Neutrophil (primary cell): ENCODE measurements at regions not wholly inside any gene's neighbourhood (a gene's known extent, or its start where the extent isn't known, plus 50 kb on each side); places are given as distances from the start of the nearest gene placed in this dataset.

ENCODE experiments used
- H3K27ac ChIP-seq: fragments of 200-600 bp; sonication (generic); 2 replicates; pipeline ENCODE4 v1.5.1; 2016; ENCODE audit warnings: mild to moderate bottlenecking, moderate library complexity
- H3K27me3 ChIP-seq: fragments of 200-600 bp; sonication (generic); 2 replicates; pipeline ENCODE4 v1.6.0; 2016; ENCODE audit warnings: mild to moderate bottlenecking
- H3K36me3 ChIP-seq: fragments of 200-600 bp; sonication (generic); 2 replicates; pipeline ENCODE4 v1.5.1; 2017
- H3K4me1 ChIP-seq, 2 experiments: fragments of 200-600 bp in 1 of 2; sonication (generic) in 1 of 2; 1 replicate in 1 of 2; 2 replicates in 1 of 2; pipeline versions ENCODE4 v1.5.1 to v1.6.1; 2013 to 2016; ENCODE audit warnings: low read depth in 1 of 2, low read length in 1 of 2, mild to moderate bottlenecking in 1 of 2, moderate library complexity in 1 of 2; ENCODE audit not compliant: control insufficient read depth in 1 of 2, insufficient read depth in 1 of 2
- H3K4me3 ChIP-seq, 2 experiments: fragments of 200-600 bp in 1 of 2; sonication (generic) in 1 of 2; 1 replicate in 1 of 2; 2 replicates in 1 of 2; pipeline ENCODE4 v1.5.1; 2013 to 2016; ENCODE audit warnings: low read depth in 1 of 2, low read length in 1 of 2, mild to moderate bottlenecking in 1 of 2, moderate library complexity in 1 of 2
- H3K9me3 ChIP-seq: fragments of 200-600 bp; sonication (generic); 2 replicates; pipeline ENCODE4 v1.5.1; 2016
- CTCF ChIP-seq: fragments of 200-600 bp; sonication (generic); IDR thresholded peaks from 2 replicates; pipeline ENCODE4 v1.5.1; 2016; ENCODE audit warnings: antibody characterized with exemption

GRCh38 chr5:39570403-39571027 lies 145.7 kb upstream of the DAB2 start:
- H3K36me3 ChIP-seq, result no peaks in the 10 kb centered on the region
- no peak for TF ChIP-seq CTCF
- H3K4me3 ChIP-seq, result no peak overlapping the region

GRCh38 chr5:39569857-39570256 lies 145.1 kb upstream of the DAB2 start:
- H3K36me3 ChIP-seq, result no peaks in the 10 kb centered on the region
- no peak overlapping the region for H3K27ac ChIP-seq
- no peak for TF ChIP-seq CTCF
- H3K4me1 ChIP-seq, result no peaks in the 10 kb centered on the region
- no peak overlapping the region for H3K4me3 ChIP-seq
- no peaks in the 10 kb centered on the region for H3K27me3 ChIP-seq
- no peaks in the 10 kb centered on the region for H3K9me3 ChIP-seq

More at GRCh38 chr5:39570403-39571027, 145.7 kb upstream of the DAB2 start:
- H3K9me3 ChIP-seq, result no peaks in the 10 kb centered on the region
- H3K4me1 ChIP-seq, result no peaks in the 10 kb centered on the region
- H3K27me3 ChIP-seq, result no peaks in the 10 kb centered on the region
- no peak overlapping the region for H3K27ac ChIP-seq

GRCh38 chr5:39566891-39567290 lies 142.1 kb upstream of the DAB2 start:
- Histone ChIP-seq H3K27me3 (no peaks in the 10 kb centered on the region), H3K4me3 (no peak overlapping the region), H3K9me3 (no peaks in the 10 kb centered on the region), H3K27ac (no peak overlapping the region), H3K36me3 (no peaks in the 10 kb centered on the region), H3K4me1 (no peaks in the 10 kb centered on the region)
- no peak for TF ChIP-seq CTCF

- Histone ChIP-seq H3K9me3 (no peaks in the 10 kb centered on the region), H3K36me3 (no peaks in the 10 kb centered on the region), H3K4me3 (no peak overlapping the region), H3K27me3 (no peaks in the 10 kb centered on the region), H3K27ac (no peak overlapping the region), H3K4me1 (no peaks in the 10 kb centered on the region)
- no peak for TF ChIP-seq CTCF
Measured at GRCh38 chr5:39566029-39566428, 141.2 kb upstream of the DAB2 start.

GRCh38 chr5:39561421-39561820 lies 136.6 kb upstream of the DAB2 start:
- Histone ChIP-seq H3K9me3 (no peaks in the 10 kb centered on the region), H3K36me3 (no peaks in the 10 kb centered on the region), H3K27me3 (no peaks in the 10 kb centered on the region), H3K4me1 (no peaks in the 10 kb centered on the region), H3K4me3 (no peak overlapping the region), H3K27ac (no peak overlapping the region)
- TF ChIP-seq CTCF, result no peak
